PC-9 (cell line): ENCODE measurements at regions not wholly inside any gene's neighbourhood (a gene's known extent, or its start where the extent isn't known, plus 50 kb on each side); places are given as distances from the start of the nearest gene placed in this dataset.

Source experiments
- EZH2 ChIP-seq: fragments of 200-600 bp; sonication (generic); IDR thresholded peaks from 2 replicates; pipeline ENCODE4 v1.8.0; 2017; ENCODE audit warnings: antibody characterized with exemption, low read depth
- TF ChIP-seq, protein P1 (sequence below): fragments of 200-600 bp; sonication (generic); conservative IDR thresholded peaks from 2 replicates; pipeline ENCODE4 v1.6.1; 2017; ENCODE audit warnings: mixed run types, antibody characterized with exemption, mild to moderate bottlenecking, moderate library complexity

DNA sequence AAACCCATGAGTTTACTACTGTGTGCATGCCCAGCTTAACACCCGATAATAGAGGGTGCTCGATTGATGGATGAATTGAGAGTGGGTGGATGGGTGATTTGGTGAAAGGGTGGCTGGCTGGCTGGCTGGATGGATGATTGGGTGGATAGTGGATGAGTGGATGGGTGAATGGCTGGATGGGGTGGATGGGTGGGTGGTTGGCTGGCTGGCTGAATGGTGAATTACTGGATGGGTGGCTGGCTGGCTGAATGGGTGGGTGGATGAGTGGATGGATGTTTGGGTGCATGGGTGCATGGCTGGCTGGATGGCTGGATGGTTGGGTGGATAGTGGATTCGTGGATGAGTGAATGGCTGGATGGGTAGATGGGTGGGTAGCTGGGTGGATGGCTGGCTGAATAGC is 201.1 kb downstream of the IRX1 start:
- TF ChIP-seq, protein P1, sequence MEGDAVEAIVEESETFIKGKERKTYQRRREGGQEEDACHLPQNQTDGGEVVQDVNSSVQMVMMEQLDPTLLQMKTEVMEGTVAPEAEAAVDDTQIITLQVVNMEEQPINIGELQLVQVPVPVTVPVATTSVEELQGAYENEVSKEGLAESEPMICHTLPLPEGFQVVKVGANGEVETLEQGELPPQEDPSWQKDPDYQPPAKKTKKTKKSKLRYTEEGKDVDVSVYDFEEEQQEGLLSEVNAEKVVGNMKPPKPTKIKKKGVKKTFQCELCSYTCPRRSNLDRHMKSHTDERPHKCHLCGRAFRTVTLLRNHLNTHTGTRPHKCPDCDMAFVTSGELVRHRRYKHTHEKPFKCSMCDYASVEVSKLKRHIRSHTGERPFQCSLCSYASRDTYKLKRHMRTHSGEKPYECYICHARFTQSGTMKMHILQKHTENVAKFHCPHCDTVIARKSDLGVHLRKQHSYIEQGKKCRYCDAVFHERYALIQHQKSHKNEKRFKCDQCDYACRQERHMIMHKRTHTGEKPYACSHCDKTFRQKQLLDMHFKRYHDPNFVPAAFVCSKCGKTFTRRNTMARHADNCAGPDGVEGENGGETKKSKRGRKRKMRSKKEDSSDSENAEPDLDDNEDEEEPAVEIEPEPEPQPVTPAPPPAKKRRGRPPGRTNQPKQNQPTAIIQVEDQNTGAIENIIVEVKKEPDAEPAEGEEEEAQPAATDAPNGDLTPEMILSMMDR: no peak
- TF ChIP-seq EZH2: no peak
